ENCODE measurements at regions not wholly inside any gene's neighbourhood (a gene's known extent, or its start where the extent isn't known, plus 50 kb on each side); places are given as distances from the start of the nearest gene placed in this dataset.

DNA sequence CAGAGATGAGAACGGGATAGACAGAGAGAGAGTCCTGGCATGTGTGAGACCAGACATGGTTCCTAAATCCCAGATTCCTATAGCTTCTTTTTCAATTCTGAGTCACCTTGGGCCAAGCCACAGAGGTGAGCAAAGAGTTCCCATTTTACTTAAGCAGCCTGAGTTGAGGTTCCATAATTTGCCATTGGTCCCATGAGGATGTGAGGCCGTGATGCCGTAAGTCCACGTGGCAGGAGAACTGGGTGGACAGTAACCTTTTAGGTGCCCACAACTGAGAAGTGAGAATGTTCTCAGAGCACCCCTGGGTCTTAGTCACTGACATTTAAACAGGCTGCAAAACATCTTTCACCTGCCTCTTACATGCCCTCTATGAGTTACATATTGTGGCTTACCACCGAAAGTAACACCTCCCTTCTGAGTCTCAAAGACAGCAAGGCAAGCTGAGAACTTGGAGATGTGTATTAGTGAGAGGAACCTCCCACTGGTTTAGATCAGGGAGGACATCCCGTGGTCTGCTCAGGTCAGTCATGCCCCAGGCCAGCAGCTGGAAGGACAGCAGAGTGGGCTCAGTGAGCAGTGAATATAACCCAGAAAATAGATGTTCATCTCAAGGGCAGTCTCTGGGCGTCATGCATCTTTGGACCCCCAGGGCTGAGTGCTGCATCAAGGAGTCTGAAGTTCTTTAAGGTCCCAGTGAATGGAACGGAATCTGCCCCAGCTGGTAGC, 127.9 kb upstream of the LGALSL start:
- no peaks in the 10 kb centered on the region for H3K36me3 ChIP-seq
- H3K27ac ChIP-seq, result no peak overlapping the region
- no peak overlapping the region for H3K4me3 ChIP-seq (ENCODE audit: low read depth in 1 of 2, low read length in 1 of 2)
- peaks cover 19 to 20% of the 10 kb centered on the region in 2 experiments for H3K4me1 ChIP-seq (ENCODE audit: control insufficient read depth in 1 of 2, insufficient read depth in 1 of 2, low read depth in 1 of 2, low read length in 1 of 2)
- TF ChIP-seq, protein P1, sequence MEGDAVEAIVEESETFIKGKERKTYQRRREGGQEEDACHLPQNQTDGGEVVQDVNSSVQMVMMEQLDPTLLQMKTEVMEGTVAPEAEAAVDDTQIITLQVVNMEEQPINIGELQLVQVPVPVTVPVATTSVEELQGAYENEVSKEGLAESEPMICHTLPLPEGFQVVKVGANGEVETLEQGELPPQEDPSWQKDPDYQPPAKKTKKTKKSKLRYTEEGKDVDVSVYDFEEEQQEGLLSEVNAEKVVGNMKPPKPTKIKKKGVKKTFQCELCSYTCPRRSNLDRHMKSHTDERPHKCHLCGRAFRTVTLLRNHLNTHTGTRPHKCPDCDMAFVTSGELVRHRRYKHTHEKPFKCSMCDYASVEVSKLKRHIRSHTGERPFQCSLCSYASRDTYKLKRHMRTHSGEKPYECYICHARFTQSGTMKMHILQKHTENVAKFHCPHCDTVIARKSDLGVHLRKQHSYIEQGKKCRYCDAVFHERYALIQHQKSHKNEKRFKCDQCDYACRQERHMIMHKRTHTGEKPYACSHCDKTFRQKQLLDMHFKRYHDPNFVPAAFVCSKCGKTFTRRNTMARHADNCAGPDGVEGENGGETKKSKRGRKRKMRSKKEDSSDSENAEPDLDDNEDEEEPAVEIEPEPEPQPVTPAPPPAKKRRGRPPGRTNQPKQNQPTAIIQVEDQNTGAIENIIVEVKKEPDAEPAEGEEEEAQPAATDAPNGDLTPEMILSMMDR (IDR thresholded peaks at IDR 0.05), result no peak
- H3K9me3 ChIP-seq, result no peaks in the 10 kb centered on the region
- no peaks in the 10 kb centered on the region for H3K27me3 ChIP-seq

DNA sequence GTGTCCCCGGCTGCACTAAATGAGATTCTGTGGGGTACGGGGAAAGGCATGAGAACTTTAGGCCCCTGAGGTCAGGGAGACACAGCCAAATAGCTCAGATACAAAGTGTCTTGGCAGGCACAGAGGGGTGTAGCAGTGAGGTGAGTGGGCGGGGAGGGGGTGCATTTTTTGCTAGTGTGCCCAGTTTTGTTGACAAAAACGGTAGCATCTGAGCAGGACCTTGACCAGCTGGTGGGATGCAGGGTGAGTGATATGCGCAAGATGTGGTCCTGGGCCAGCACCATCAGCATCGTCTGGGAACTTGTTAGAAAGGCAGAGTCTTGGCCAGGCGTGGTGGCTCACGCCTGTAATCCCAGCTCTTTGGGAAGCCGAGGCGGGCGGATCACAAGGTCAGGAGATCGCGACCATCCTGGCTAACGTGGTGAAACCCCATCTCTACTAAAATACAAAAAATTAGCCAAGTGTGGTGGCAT, 127.3 kb upstream of the LGALSL start:
- H3K9me3 ChIP-seq, result no peaks in the 10 kb centered on the region
- H3K27me3 ChIP-seq, result no peaks in the 10 kb centered on the region
- TF ChIP-seq, protein P1 (IDR thresholded peaks at IDR 0.05), result no peak
- no peak overlapping the region for H3K4me3 ChIP-seq (ENCODE audit: low read depth in 1 of 2, low read length in 1 of 2)
- H3K27ac ChIP-seq, result peak overlapping the region; percentile 86
- peaks cover 21 to 22% of the 10 kb centered on the region in 2 experiments for H3K4me1 ChIP-seq (ENCODE audit: control insufficient read depth in 1 of 2, insufficient read depth in 1 of 2, low read depth in 1 of 2, low read length in 1 of 2)
- H3K36me3 ChIP-seq, result no peaks in the 10 kb centered on the region

DNA sequence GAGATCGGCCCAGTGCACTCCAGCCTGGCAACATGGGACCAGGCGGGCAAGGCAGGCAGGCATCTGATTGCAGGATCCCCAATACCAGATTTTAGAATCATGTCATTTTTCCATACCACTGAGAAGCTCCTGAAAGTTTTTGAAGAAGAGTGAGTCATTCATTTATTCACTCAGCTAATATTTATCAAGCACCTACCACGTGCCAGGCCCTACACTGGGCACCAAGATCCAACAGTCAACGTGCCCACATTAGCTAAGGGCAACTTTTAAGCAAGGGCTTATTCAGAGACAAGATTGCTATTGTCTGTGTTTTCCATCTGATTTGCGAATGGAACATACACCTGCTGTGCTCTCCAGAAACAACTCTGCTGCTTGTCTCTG, 126.8 kb upstream of the LGALSL start:
- Histone ChIP-seq H3K4me3 (ENCODE audit: low read depth in 1 of 2, low read length in 1 of 2) (peak overlapping the region in 1 of 2 experiments; percentile 47), H3K36me3 (no peaks in the 10 kb centered on the region), H3K4me1 (ENCODE audit: control insufficient read depth in 1 of 2, insufficient read depth in 1 of 2, low read depth in 1 of 2, low read length in 1 of 2) (peaks cover 21 to 22% of the 10 kb centered on the region in 2 experiments), H3K27me3 (no peaks in the 10 kb centered on the region), H3K9me3 (no peaks in the 10 kb centered on the region), H3K27ac (peak overlapping the region; percentile 86)
- TF ChIP-seq, protein P1 (IDR thresholded peaks at IDR 0.05), result no peak

DNA sequence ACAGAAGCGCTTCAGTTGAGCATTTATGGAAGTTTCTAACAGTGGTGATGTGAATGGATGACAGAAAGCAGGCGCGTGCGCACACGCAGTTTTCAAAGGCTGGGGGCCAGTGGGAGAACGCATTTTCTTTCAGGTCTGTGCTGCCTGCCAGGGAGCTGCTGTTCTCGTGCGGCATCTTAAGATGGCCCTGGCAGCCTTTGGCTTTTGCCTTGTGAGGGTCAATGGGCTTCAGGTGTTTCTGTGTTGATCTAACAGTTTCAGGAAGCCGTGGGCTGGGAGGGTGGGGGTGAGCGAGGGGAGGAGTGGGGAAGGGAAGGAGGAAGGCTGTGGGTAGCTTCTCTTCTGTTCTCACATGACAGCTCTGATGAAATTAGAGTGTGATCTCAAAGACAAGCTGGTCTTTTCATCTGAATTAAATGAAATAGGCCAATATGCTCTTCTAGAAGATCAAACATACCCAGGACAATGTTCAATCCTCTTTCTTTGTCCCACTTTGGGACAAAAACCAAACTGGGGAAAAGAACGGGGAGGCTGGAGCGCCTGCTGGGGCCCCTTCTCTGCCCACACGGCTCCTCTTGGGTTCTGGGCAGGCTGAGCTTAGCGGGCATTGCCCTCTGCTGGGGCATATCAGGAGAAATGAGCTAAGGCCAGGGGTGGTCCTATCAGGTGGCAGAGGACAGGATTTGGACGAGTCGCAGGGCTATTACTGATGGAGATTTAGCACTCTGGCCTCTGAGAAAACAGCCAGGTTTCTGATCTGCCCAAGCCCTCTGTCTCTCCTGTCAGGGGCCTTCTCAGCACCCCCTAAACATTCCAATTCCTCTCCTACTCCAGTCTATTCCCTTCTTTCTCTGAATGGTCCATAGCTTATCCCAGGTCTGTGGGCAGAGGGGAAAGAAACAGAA, 126.2 kb upstream of the LGALSL start:
- H3K36me3 ChIP-seq, result no peaks in the 10 kb centered on the region
- H3K4me3 ChIP-seq (ENCODE audit: low read depth in 1 of 2, low read length in 1 of 2), result peak overlapping the region; percentile 40 to 47
- peaks cover 21 to 22% of the 10 kb centered on the region in 2 experiments for H3K4me1 ChIP-seq (ENCODE audit: control insufficient read depth in 1 of 2, insufficient read depth in 1 of 2, low read depth in 1 of 2, low read length in 1 of 2)
- TF ChIP-seq, protein P1 (IDR thresholded peaks at IDR 0.05), result peak; percentile 46
- H3K9me3 ChIP-seq, result no peaks in the 10 kb centered on the region
- no peaks in the 10 kb centered on the region for H3K27me3 ChIP-seq
- peak overlapping the region; percentile 86 for H3K27ac ChIP-seq

DNA sequence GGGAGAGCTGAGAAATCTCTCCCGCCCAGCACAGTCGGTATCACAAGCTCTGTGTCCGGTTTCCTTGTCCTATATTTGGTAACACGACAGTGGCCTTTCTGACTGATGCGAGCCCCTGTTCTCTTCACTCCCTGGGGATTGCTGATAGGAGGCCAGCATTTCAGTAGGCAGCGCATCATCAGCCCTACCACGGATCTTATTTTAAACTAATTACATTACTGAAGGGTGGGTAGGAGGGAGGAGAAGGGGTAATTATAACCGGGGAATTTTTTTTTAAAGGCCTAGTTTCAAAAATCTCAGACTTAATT, 125.6 kb upstream of the LGALSL start:
- no peaks in the 10 kb centered on the region for H3K27me3 ChIP-seq
- peaks cover 21 to 22% of the 10 kb centered on the region in 2 experiments for H3K4me1 ChIP-seq (ENCODE audit: control insufficient read depth in 1 of 2, insufficient read depth in 1 of 2, low read depth in 1 of 2, low read length in 1 of 2)
- TF ChIP-seq, protein P1 (IDR thresholded peaks at IDR 0.05), result no peak
- H3K27ac ChIP-seq, result peak overlapping the region; percentile 86
- H3K4me3 ChIP-seq (ENCODE audit: low read depth in 1 of 2, low read length in 1 of 2), result no peak overlapping the region
- no peaks in the 10 kb centered on the region for H3K9me3 ChIP-seq
- no peaks in the 10 kb centered on the region for H3K36me3 ChIP-seq
